HG03097 (cell line): ENCODE measurements at regions not wholly inside any gene's neighbourhood (a gene's known extent, or its start where the extent isn't known, plus 50 kb on each side); places are given as distances from the start of the nearest gene placed in this dataset.

ENCODE experiments used
- ATAC-seq: cut with Tn5 transposase; IDR thresholded peaks from one replicate; pipeline ENCODE4 v1.9.1; 2021; ENCODE audit not compliant: unreplicated experiment, low FRiP score

- no peak for ATAC-seq
Observed at GRCh38 chr16:80059836-80060235, 459.3 kb upstream of the MAF start.

GRCh38 chr16:80058214-80058613 is 457.7 kb upstream of the MAF start:
- ATAC-seq = no peak

- ATAC-seq = no peak
Observed at GRCh38 chr16:80056324-80056723, 455.8 kb upstream of the MAF start.

GRCh38 chr16:80055831-80056230 is 455.3 kb upstream of the MAF start:
- no peak for ATAC-seq

GRCh38 chr16:80054647-80055046 is 454.1 kb upstream of the MAF start:
- ATAC-seq = no peak

GRCh38 chr16:80051040-80051439 is 450.5 kb upstream of the MAF start:
- no peak for ATAC-seq

- ATAC-seq = no peak
Observed at GRCh38 chr16:80048250-80048649, 447.7 kb upstream of the MAF start.

GRCh38 chr16:80047842-80048241 is 447.3 kb upstream of the MAF start:
- no peak for ATAC-seq

- no peak for ATAC-seq
Observed at GRCh38 chr16:80046848-80047247, 446.3 kb upstream of the MAF start.

- ATAC-seq = no peak
Observed at GRCh38 chr16:80046261-80046660, 445.7 kb upstream of the MAF start.

GRCh38 chr16:80045861-80046260 is 445.3 kb upstream of the MAF start:
- no peak for ATAC-seq

- no peak for ATAC-seq
Observed at GRCh38 chr16:80041410-80041809, 440.9 kb upstream of the MAF start.

GRCh38 chr16:80040814-80041213 is 440.3 kb upstream of the MAF start:
- no peak for ATAC-seq

GRCh38 chr16:80040413-80040812 is 439.9 kb upstream of the MAF start:
- no peak for ATAC-seq

GRCh38 chr16:80039777-80040176 is 439.2 kb upstream of the MAF start:
- no peak for ATAC-seq

GRCh38 chr16:80038566-80038965 is 438.0 kb upstream of the MAF start:
- no peak for ATAC-seq

GRCh38 chr16:80034948-80035663 is 434.6 kb upstream of the MAF start:
- ATAC-seq = no peak

GRCh38 chr16:80034469-80034826 is 433.9 kb upstream of the MAF start:
- ATAC-seq = no peak

GRCh38 chr16:80033783-80034468 is 433.4 kb upstream of the MAF start:
- ATAC-seq = no peak

- ATAC-seq = no peak
Observed at GRCh38 chr16:80029761-80030481, 429.4 kb upstream of the MAF start.

- ATAC-seq = no peak
Observed at GRCh38 chr16:80029381-80029630, 428.8 kb upstream of the MAF start.
